SW480 (cell line): ENCODE measurements at regions not wholly inside any gene's neighbourhood (a gene's known extent, or its start where the extent isn't known, plus 50 kb on each side); places are given as distances from the start of the nearest gene placed in this dataset.

ENCODE experiments used
- DNase-seq: peaks from one replicate; pipeline ENCODE4 v3.0.0-alpha.2; 2016; ENCODE audit warnings: low spot score

- DNase-seq: no peak
These were observed 226.0 kb downstream of the SNX18 start for GRCh38 chr5:54743581-54743980.

- no peak for DNase-seq
These were observed 224.9 kb downstream of the SNX18 start for GRCh38 chr5:54742417-54742891.

- DNase-seq: no peak
These were observed 224.2 kb downstream of the SNX18 start for GRCh38 chr5:54741711-54742110.

GRCh38 chr5:54740141-54740540, 222.6 kb downstream of the SNX18 start:
- DNase-seq: no peak

GRCh38 chr5:54739371-54739770, 221.8 kb downstream of the SNX18 start:
- no peak for DNase-seq

- DNase-seq: no peak
These were observed 221.4 kb downstream of the SNX18 start for GRCh38 chr5:54738973-54739367.

GRCh38 chr5:54738118-54738972, 220.8 kb downstream of the SNX18 start:
- DNase-seq: no peak

GRCh38 chr5:54736003-54736797, 218.6 kb downstream of the SNX18 start:
- no peak for DNase-seq

GRCh38 chr5:54733101-54733500, 215.5 kb downstream of the SNX18 start:
- no peak for DNase-seq

- DNase-seq: no peak
These were observed 214.5 kb downstream of the SNX18 start for GRCh38 chr5:54732108-54732507.

GRCh38 chr5:54728588-54728915, 211.0 kb downstream of the SNX18 start:
- no peak for DNase-seq

- DNase-seq: no peak
These were observed 210.5 kb downstream of the SNX18 start for GRCh38 chr5:54727874-54728587.

GRCh38 chr5:54725391-54726280, 208.1 kb downstream of the SNX18 start:
- DNase-seq: no peak

GRCh38 chr5:54722846-54723433, 205.4 kb downstream of the SNX18 start:
- DNase-seq: no peak

- no peak for DNase-seq
These were observed 204.5 kb downstream of the SNX18 start for GRCh38 chr5:54721951-54722654.

GRCh38 chr5:54721116-54721515, 203.6 kb downstream of the SNX18 start:
- DNase-seq: no peak

- DNase-seq: no peak
These were observed 202.8 kb downstream of the SNX18 start for GRCh38 chr5:54720341-54720740.

- no peak for DNase-seq
These were observed 202.1 kb downstream of the SNX18 start for GRCh38 chr5:54719384-54720283.

- no peak for DNase-seq
These were observed 201.1 kb downstream of the SNX18 start for GRCh38 chr5:54718656-54719055.
